ENCODE measurements at regions not wholly inside any gene's neighbourhood (a gene's known extent, or its start where the extent isn't known, plus 50 kb on each side); places are given as distances from the start of the nearest gene placed in this dataset.

GRCh38 chr2:238967031-238967977 is 119.4 kb downstream of the TWIST2 start:
- no peak overlapping the region for H3K4me3 ChIP-seq (ENCODE audit: low read length)
- H3K27me3 ChIP-seq (ENCODE audit: control insufficient read depth in 2 of 2, insufficient read depth in 2 of 2, low read length in 2 of 2): no peaks in the 10 kb centered on the region
- H3K9me3 ChIP-seq (ENCODE audit: control insufficient read depth in 2 of 3, low read length in 3 of 3): no peaks in the 10 kb centered on the region
- no peaks in the 10 kb centered on the region for H3K36me3 ChIP-seq (ENCODE audit: control insufficient read depth in 2 of 3, insufficient read depth in 3 of 3, low read length in 3 of 3)
- intact Hi-C loops (cut with micrococcal nuclease): no loop called here
- ChIA-PET CTCF (no interaction called here), POLR2A (no interaction called here)
- Mint-ChIP-seq H3K27me3 (peaks cover 0 to 37% (median 20%) of the 10 kb centered on the region in 5 donors), H3K9me3 (peaks cover 0 to 4% (median 0%) of the 10 kb centered on the region in 11 donors), H3K36me3 (no peaks in the 10 kb centered on the region), H3K4me3 (no peak overlapping the region), H3K4me1 (peaks cover 0 to 3% (median 0%) of the 10 kb centered on the region in 7 donors), H3K27ac (no peak overlapping the region)
- H3K27ac ChIP-seq (ENCODE audit: low read depth, low read length): no peak overlapping the region
- no peak for ATAC-seq
- no peaks in the 10 kb centered on the region for H3K4me1 ChIP-seq (ENCODE audit: control insufficient read depth in 2 of 2, insufficient read depth in 2 of 2, low read length in 2 of 2)
- no peak for DNase-seq

- Mint-ChIP-seq H3K27me3 (peaks cover 0 to 37% (median 23%) of the 10 kb centered on the region in 5 donors), H3K4me3 (no peak overlapping the region), H3K36me3 (no peaks in the 10 kb centered on the region), H3K27ac (no peak overlapping the region), H3K4me1 (peaks cover 0 to 3% (median 0%) of the 10 kb centered on the region in 7 donors), H3K9me3 (peaks cover 0 to 4% (median 0%) of the 10 kb centered on the region in 11 donors)
- H3K36me3 ChIP-seq (ENCODE audit: control insufficient read depth in 2 of 3, insufficient read depth in 3 of 3, low read length in 3 of 3): no peaks in the 10 kb centered on the region
- H3K4me3 ChIP-seq (ENCODE audit: low read length): no peak overlapping the region
- DNase-seq (no peak), ATAC-seq (no peak)
- intact Hi-C loops (cut with micrococcal nuclease): no loop called here
- H3K9me3 ChIP-seq (ENCODE audit: control insufficient read depth in 2 of 3, low read length in 3 of 3): no peaks in the 10 kb centered on the region
- POLR2A ChIA-PET: no interaction called here
- CTCF ChIA-PET: no interaction called here
- no peaks in the 10 kb centered on the region for H3K4me1 ChIP-seq (ENCODE audit: control insufficient read depth in 2 of 2, insufficient read depth in 2 of 2, low read length in 2 of 2)
- no peaks in the 10 kb centered on the region for H3K27me3 ChIP-seq (ENCODE audit: control insufficient read depth in 2 of 2, insufficient read depth in 2 of 2, low read length in 2 of 2)
- no peak overlapping the region for H3K27ac ChIP-seq (ENCODE audit: low read depth, low read length)
These were observed 120.1 kb downstream of the TWIST2 start for GRCh38 chr2:238967978-238968360.

GRCh38 chr2:238968616-238969384 is 120.9 kb downstream of the TWIST2 start:
- Mint-ChIP-seq H3K27me3 (peaks cover 0 to 37% (median 28%) of the 10 kb centered on the region in 5 donors), H3K4me1 (peaks cover 0 to 3% (median 0%) of the 10 kb centered on the region in 7 donors), H3K36me3 (no peaks in the 10 kb centered on the region), H3K27ac (no peak overlapping the region), H3K4me3 (no peak overlapping the region), H3K9me3 (peaks cover 0 to 7% (median 0%) of the 10 kb centered on the region in 11 donors)
- no peaks in the 10 kb centered on the region for H3K4me1 ChIP-seq (ENCODE audit: control insufficient read depth in 2 of 2, insufficient read depth in 2 of 2, low read length in 2 of 2)
- no peak overlapping the region for H3K27ac ChIP-seq (ENCODE audit: low read depth, low read length)
- no peak overlapping the region for H3K4me3 ChIP-seq (ENCODE audit: low read length)
- H3K27me3 ChIP-seq (ENCODE audit: control insufficient read depth in 2 of 2, insufficient read depth in 2 of 2, low read length in 2 of 2): no peaks in the 10 kb centered on the region
- intact Hi-C loops (cut with micrococcal nuclease): no loop called here
- DNase-seq: no peak
- H3K36me3 ChIP-seq (ENCODE audit: control insufficient read depth in 2 of 3, insufficient read depth in 3 of 3, low read length in 3 of 3): no peaks in the 10 kb centered on the region
- ATAC-seq: no peak
- POLR2A ChIA-PET: no interaction called here
- no peaks in the 10 kb centered on the region for H3K9me3 ChIP-seq (ENCODE audit: control insufficient read depth in 2 of 3, low read length in 3 of 3)
- CTCF ChIA-PET: no interaction called here

GRCh38 chr2:238969857-238970256 is 122.0 kb downstream of the TWIST2 start:
- POLR2A ChIA-PET: no interaction called here
- Mint-ChIP-seq H3K4me1 (peaks cover 0 to 3% (median 0%) of the 10 kb centered on the region in 7 donors), H3K4me3 (no peak overlapping the region), H3K9me3 (peaks cover 0 to 12% (median 2%) of the 10 kb centered on the region in 11 donors), H3K36me3 (no peaks in the 10 kb centered on the region), H3K27ac (no peak overlapping the region), H3K27me3 (peaks cover 4 to 40% (median 30%) of the 10 kb centered on the region in 5 donors)
- no peak for DNase-seq
- H3K4me3 ChIP-seq (ENCODE audit: low read length): no peak overlapping the region
- H3K4me1 ChIP-seq (ENCODE audit: control insufficient read depth in 2 of 2, insufficient read depth in 2 of 2, low read length in 2 of 2): no peaks in the 10 kb centered on the region
- no peak for ATAC-seq
- intact Hi-C loops (cut with micrococcal nuclease): loop anchor here in 1 of 2 donors (2.0 kb wide), 1 partner anchor 599 kb away; no protein-coding TSS in a partner anchor
- H3K27ac ChIP-seq (ENCODE audit: low read depth, low read length): no peak overlapping the region
- peaks cover 0 to 5% (median 0%) of the 10 kb centered on the region in 3 experiments for H3K9me3 ChIP-seq (ENCODE audit: control insufficient read depth in 2 of 3, low read length in 3 of 3)
- CTCF ChIA-PET: no interaction called here
- H3K27me3 ChIP-seq (ENCODE audit: control insufficient read depth in 2 of 2, insufficient read depth in 2 of 2, low read length in 2 of 2): no peaks in the 10 kb centered on the region
- no peaks in the 10 kb centered on the region for H3K36me3 ChIP-seq (ENCODE audit: control insufficient read depth in 2 of 3, insufficient read depth in 3 of 3, low read length in 3 of 3)

- intact Hi-C loops (cut with micrococcal nuclease): loop anchor here in 1 of 2 donors (2.0 kb wide), 1 partner anchor 600 kb away; no protein-coding TSS in a partner anchor
- H3K27ac Mint-ChIP-seq: no peak overlapping the region
- CTCF ChIA-PET: no interaction called here
These were observed 122.7 kb downstream of the TWIST2 start for GRCh38 chr2:238970553-238971081.

GRCh38 chr2:238971318-238972145 is 123.6 kb downstream of the TWIST2 start:
- Histone ChIP-seq H3K27me3 (ENCODE audit: control insufficient read depth in 2 of 2, insufficient read depth in 2 of 2, low read length in 2 of 2) (no peaks in the 10 kb centered on the region), H3K27ac (ENCODE audit: low read depth, low read length) (no peak overlapping the region), H3K4me3 (ENCODE audit: low read length) (no peak overlapping the region), H3K4me1 (ENCODE audit: control insufficient read depth in 2 of 2, insufficient read depth in 2 of 2, low read length in 2 of 2) (no peaks in the 10 kb centered on the region), H3K9me3 (ENCODE audit: control insufficient read depth in 2 of 3, low read length in 3 of 3) (peaks cover 0 to 12% (median 0%) of the 10 kb centered on the region in 3 experiments), H3K36me3 (ENCODE audit: control insufficient read depth in 2 of 3, insufficient read depth in 3 of 3, low read length in 3 of 3) (no peaks in the 10 kb centered on the region)
- H3K9me3 Mint-ChIP-seq: peaks cover 0 to 24% (median 12%) of the 10 kb centered on the region in 11 donors
- DNase-seq (no peak), ATAC-seq (no peak)
- intact Hi-C loops (cut with micrococcal nuclease): loop anchor here in 1 of 2 donors (2.0 kb wide), 1 partner anchor 601 kb away; no protein-coding TSS in a partner anchor
- peaks cover 14 to 49% (median 31%) of the 10 kb centered on the region in 5 donors for H3K27me3 Mint-ChIP-seq
- ChIA-PET CTCF (no interaction called here), POLR2A (no interaction called here)
- H3K4me3 Mint-ChIP-seq: no peak overlapping the region
- peaks cover 0 to 2% (median 0%) of the 10 kb centered on the region in 7 donors for H3K4me1 Mint-ChIP-seq
- H3K27ac Mint-ChIP-seq: peak overlapping the region in 1 of 9 donors; percentile 25
- peaks cover 0 to 5% (median 0%) of the 10 kb centered on the region in 5 donors for H3K36me3 Mint-ChIP-seq

More at GRCh38 chr2:238970553-238971081, 122.7 kb downstream of the TWIST2 start:
- Histone ChIP-seq H3K4me1 (ENCODE audit: control insufficient read depth in 2 of 2, insufficient read depth in 2 of 2, low read length in 2 of 2) (no peaks in the 10 kb centered on the region), H3K27ac (ENCODE audit: low read depth, low read length) (no peak overlapping the region), H3K4me3 (ENCODE audit: low read length) (no peak overlapping the region), H3K36me3 (ENCODE audit: control insufficient read depth in 2 of 3, insufficient read depth in 3 of 3, low read length in 3 of 3) (no peaks in the 10 kb centered on the region), H3K27me3 (ENCODE audit: control insufficient read depth in 2 of 2, insufficient read depth in 2 of 2, low read length in 2 of 2) (no peaks in the 10 kb centered on the region), H3K9me3 (ENCODE audit: control insufficient read depth in 2 of 3, low read length in 3 of 3) (peaks cover 0 to 9% (median 0%) of the 10 kb centered on the region in 3 experiments)
- H3K4me1 Mint-ChIP-seq: peaks cover 0 to 2% (median 0%) of the 10 kb centered on the region in 7 donors
- peaks cover 0 to 20% (median 9%) of the 10 kb centered on the region in 11 donors for H3K9me3 Mint-ChIP-seq
- H3K36me3 Mint-ChIP-seq: peaks cover 0 to 4% (median 0%) of the 10 kb centered on the region in 5 donors
- H3K27me3 Mint-ChIP-seq: peaks cover 10 to 48% (median 30%) of the 10 kb centered on the region in 5 donors
- DNase-seq (peak in 7 of 9 donors; percentile 14 to 53 (median 33)), ATAC-seq (peak; percentile 76)
- H3K4me3 Mint-ChIP-seq: no peak overlapping the region
- POLR2A ChIA-PET: no interaction called here

Measured in naive thymus-derived CD4-positive, alpha-beta T cell (primary cell).